ENCODE measurements at regions not wholly inside any gene's neighbourhood (a gene's known extent, or its start where the extent isn't known, plus 50 kb on each side); places are given as distances from the start of the nearest gene placed in this dataset.
"Not testable (repeated sequence)": the region's sequence is repeated elsewhere in the genome, so short reads cannot be mapped to it uniquely, and the experiment has no call there.

GRCh38 chr5:107058235-107058634 lies 612.5 kb downstream of the EFNA5 start:
- DNase-seq, result no peak

DNA sequence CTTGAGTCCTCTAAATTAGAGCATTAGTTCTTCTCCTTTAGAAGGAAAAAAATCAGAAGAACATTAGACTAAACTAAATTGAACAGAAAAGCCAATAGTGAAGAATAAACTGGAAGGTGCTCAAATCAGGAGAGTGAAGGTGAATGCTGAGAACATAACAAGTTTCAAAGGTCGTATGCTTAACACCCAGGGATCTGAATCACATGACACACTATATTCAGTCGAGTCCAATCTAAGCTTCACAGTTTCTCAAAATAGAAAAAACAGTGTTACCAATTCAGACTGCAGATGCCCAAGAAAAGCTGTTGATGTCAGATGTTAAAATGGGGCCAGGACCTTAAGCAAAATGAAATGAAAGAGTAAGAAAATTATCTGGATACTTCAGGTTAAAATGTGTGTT lies 614.5 kb downstream of the EFNA5 start:
- no peak for DNase-seq

GRCh38 chr5:107047048-107047447 lies 623.7 kb downstream of the EFNA5 start:
- no peak for DNase-seq

DNA sequence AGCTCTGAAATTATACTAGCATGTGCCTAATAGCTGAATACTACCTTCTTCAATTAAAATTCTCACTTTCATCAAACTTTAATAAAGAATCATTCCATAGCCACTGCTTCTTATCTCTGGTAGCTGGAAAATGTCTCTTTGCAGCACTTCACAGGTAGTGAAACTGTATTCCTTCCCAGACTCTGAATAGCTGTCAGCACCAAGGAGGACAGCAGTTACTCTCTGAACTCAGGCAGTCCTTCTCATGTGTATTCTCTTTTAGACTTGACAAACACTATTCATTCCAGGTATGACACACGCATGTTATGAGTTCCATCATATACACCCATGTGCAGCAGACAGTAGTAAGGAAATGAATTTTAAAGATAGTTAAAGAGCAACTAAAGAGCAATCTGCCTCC lies 627.1 kb downstream of the EFNA5 start:
- no peak for DNase-seq

- DNase-seq, result no peak
These were observed 629.8 kb downstream of the EFNA5 start for GRCh38 chr5:107040907-107041306.

- DNase-seq, result peak; percentile 1
These were observed 638.1 kb downstream of the EFNA5 start for GRCh38 chr5:107032629-107033028.

DNA sequence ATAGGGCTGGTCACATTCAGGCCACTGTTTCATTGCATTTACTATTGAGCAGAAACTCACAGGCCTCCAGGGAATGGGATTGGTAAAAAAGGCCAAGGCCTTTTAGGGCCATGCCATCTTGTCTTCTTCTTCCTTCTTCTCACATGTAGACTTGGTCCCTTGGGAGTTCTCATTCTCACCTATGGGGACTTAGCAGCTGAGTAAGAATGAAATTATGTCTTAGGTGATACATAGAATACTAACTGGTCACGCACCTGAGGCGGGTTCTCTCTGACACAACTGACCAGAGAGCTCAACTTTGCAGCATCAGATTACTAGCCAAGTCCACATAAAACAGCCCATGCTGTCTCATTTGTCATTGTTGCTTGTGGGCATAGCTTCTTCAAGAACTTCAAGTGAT lies 641.8 kb downstream of the EFNA5 start:
- no peak for DNase-seq

DNA sequence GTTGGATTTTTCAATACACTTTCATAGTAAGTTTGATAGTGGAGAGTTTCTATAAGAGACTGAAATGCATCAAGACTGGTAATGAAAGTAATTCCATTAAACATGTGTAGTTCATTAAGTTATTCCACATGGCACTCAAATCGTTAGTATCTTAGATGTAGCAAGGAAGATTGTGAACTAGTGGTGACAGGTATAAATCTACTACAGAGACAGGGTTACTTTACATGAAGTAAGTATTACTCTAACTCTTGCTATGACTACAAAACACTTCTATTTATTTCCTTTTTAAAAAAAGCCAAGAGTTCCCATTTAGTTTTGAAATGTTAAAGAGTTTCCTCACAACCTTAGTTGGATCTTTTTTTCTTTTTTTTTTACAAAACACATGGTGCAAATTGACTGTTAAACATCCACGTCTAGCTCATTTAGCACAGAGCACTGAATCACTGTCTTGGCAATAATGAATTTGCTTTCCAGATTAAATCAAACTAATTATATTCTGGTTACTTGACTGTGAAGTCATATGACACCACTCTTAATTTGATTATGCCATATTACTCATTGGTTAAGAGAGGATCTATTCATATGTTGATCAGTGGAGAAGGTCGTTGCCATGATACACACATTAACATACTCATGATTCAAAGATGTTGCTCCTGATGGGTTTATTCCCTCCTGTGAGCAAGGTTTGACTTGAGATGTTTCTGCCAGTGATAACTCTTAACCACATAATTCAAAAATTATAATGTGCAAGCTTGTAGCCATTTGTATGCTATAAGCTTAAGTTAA lies 644.8 kb downstream of the EFNA5 start:
- no peak for DNase-seq

GRCh38 chr5:107023732-107024131 lies 647.0 kb downstream of the EFNA5 start:
- no peak for DNase-seq

GRCh38 chr5:107021575-107021974 lies 649.2 kb downstream of the EFNA5 start:
- DNase-seq, result no peak

GRCh38 chr5:107020626-107021025 lies 650.1 kb downstream of the EFNA5 start:
- DNase-seq, result no peak

- DNase-seq, result no peak
These were observed 653.1 kb downstream of the EFNA5 start for GRCh38 chr5:107017616-107018015.

DNA sequence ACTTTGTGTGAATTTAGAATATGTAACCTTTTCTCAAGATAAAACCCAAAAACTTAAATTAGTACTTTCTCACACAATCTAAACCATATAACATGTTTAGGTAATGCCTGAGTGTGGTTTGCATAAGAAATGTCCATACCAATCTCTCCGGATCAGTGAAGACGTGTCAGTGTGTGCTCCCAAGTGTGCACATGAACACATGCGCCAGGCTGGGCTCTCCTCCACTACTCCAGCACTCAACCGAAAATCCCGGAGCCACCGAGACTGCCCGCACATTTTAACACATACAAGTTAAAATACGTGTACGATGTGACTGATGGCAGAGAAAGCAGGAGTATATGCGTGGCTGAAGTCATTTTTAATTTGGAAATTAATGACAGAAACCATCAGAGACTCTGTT lies 658.4 kb downstream of the EFNA5 start:
- no peak for DNase-seq

- DNase-seq, result no peak
These were observed 659.1 kb downstream of the EFNA5 start for GRCh38 chr5:107011605-107012004.

- DNase-seq, result no peak
These were observed 660.7 kb downstream of the EFNA5 start for GRCh38 chr5:107010060-107010459.

DNA sequence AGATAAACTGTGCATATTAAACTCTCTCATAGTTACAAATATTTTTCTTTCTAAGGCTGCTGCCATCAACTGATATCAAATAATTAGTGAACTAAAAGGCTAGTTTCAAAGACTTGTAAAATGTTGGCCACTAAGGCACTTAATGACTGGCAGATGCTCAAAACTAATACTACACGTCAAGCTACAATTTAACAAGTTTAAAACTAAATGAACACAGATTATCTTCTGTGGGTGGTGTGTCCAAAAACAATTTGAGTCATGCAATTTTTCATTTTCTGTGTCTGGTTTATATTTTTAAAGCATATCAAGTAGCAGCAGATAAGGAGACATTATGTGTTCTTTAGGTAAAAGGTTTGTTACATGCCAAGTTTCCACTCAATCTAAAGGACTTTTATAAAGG lies 665.1 kb downstream of the EFNA5 start:
- no peak for DNase-seq

DNA sequence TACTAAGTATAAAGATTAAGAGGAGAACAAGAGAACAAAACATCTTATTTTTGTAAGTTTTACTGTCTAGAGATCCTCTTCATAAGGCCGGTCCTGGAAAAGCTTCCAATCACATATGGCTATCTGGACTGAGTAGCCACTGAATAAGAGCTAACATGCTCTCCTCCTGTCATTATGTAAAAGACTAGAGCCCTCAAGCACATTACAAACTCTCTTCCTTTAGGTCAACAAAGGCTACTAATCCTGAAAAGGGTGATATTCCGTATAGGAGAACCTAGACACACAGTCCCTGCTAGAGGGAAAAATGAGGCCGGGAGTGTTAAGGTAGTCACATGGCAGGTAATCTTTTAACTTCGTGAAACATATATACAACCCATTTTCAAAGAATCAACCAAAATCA lies 665.6 kb downstream of the EFNA5 start:
- DNase-seq, result no peak

GRCh38 chr5:107002115-107002514 lies 668.6 kb downstream of the EFNA5 start:
- no peak for DNase-seq

- DNase-seq, result not testable (repeated sequence)
These were observed 671.2 kb downstream of the EFNA5 start for GRCh38 chr5:106999506-106999905.

DNA sequence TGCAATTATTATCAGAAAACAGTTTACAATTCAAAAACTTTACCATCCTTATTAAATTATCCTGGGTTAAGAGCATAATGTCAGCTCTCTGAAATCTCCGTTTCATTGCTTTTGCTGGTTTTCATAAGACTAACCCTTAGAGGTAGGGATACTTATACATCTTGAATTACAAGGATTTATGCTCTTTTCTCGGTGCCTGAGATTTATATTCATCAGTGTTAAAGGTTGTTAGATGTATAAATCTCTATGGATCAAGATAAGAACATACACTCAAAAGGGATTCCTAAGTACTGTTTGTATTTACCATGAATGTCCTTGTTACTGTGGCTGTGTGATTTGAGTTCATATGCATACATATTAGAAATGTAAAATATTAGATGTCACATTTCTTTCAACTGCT lies 684.7 kb downstream of the EFNA5 start:
- DNase-seq, result no peak

DNA sequence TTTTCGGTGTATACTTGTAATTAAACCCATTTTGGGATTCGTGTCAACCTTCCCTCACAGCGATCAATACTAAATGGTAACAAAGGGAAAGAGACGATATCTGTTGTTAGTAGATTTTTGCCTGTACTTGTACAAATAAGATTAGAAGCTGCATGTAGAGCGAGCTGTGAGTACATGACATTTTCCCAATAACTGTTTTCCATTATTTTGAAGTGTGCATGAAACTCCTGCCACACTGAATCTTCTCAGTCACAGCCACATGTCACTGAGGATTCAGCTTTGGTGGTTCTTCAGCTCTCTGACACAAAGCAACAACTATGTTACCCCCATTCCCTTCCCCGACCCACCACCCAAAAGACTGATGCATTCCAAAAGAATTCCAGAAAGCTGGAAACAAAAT lies 685.6 kb downstream of the EFNA5 start:
- DNase-seq, result no peak

- not testable (repeated sequence) for DNase-seq
These were observed 691.6 kb downstream of the EFNA5 start for GRCh38 chr5:106979178-106979577.

DNA sequence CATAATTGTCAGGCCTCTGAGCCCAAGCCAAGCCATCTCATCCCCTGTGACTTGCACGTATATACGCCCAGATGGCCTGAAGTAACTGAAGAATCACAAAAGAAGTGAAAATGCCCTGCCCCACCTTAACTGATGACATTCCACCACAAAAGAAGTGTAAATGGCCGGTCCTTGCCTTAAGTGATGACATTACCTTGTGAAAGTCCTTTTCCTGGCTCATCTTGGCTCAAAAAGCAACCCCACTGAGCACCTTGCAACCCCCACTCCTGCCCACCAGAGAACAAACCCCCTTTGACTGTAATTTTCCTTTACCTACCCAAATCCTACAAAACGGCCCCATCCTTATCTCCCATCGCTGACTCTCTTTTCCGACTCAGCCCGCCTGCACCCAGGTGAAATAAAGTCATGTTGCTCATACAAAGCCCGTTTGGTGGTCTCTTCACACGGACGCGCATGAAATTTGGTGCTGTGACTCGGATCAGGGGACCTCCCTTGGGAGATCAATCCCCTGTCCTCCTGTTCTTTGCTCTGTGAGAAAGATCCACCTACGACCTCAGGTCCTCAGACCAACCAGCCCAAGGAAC lies 692.1 kb downstream of the EFNA5 start:
- DNase-seq, result not testable (repeated sequence)

DNA sequence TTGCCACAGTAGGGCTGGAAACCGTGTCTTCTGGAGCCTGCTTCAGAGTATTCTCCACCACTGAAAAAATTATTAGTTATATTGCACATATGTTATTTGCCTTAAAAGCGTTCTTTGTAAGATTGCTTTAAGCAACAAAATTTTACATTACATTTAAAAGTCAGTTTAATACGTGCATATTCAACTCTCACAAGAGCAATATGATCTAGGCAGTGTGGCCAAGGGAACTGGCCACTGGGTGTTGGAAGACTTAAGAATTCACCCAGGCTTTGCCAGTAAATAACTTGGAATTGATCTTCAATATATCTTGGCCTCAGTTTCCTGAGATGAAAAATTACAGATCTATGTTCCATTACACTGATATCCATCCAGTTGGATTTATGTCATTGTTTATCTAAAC lies 694.4 kb downstream of the EFNA5 start:
- DNase-seq, result no peak

- no peak for DNase-seq
These were observed 696.5 kb downstream of the EFNA5 start for GRCh38 chr5:106974272-106974671.

Measured in activated CD4-positive, alpha-beta T cell treated with anti-CD3 and anti-CD28 coated beads, Interleukin-2, amount 50 U/mL, for 16 hours (primary cell).